Keratinocyte (primary cell): ENCODE measurements at regions not wholly inside any gene's neighbourhood (a gene's known extent, or its start where the extent isn't known, plus 50 kb on each side); places are given as distances from the start of the nearest gene placed in this dataset.

Experiments used
- DNase-seq: peaks from one replicate; pipeline ENCODE4 v3.0.0-alpha.2; 2011; ENCODE audit warnings: low read depth, missing footprints, low spot score
- FAIRE-seq: peaks from 2 replicates; lab custom pipeline; 2011; peaks lifted over from hg19 to GRCh38; lab: Jason Lieb, UNC
- H2AFZ ChIP-seq: 2 replicates; pipeline ENCODE4 v1.6.0; 2012; ENCODE audit warnings: low read length, control low read depth, inconsistent platforms; ENCODE audit not compliant: control insufficient read depth
- H3K27ac ChIP-seq: 2 replicates; pipeline ENCODE4 v1.5.1; 2011; ENCODE audit warnings: low read length; ENCODE audit not compliant: control insufficient read depth, insufficient read depth
- H3K27me3 ChIP-seq: 3 replicates; pipeline ENCODE4 v1.6.0; 2011; ENCODE audit warnings: low read length; ENCODE audit not compliant: control insufficient read depth, insufficient read depth; ENCODE audit errors: extremely low read depth
- H3K36me3 ChIP-seq, 2 experiments: 2 replicates in 1 of 2; 3 replicates in 1 of 2; pipeline ENCODE4 v1.5.1; 2011; ENCODE audit warnings: low read length in 2 of 2, mild to moderate bottlenecking in 1 of 2; ENCODE audit not compliant: control insufficient read depth in 2 of 2, insufficient read depth in 2 of 2; ENCODE audit errors: extremely low read depth in 1 of 2
- H3K4me1 ChIP-seq: 3 replicates; pipeline ENCODE4 v1.5.1; 2011; ENCODE audit warnings: low read length; ENCODE audit not compliant: control insufficient read depth, insufficient read depth; ENCODE audit errors: extremely low read depth
- H3K4me2 ChIP-seq: 3 replicates; pipeline ENCODE4 v1.6.0; 2011; ENCODE audit warnings: low read depth, low read length; ENCODE audit not compliant: control insufficient read depth, insufficient read depth; ENCODE audit errors: extremely low read depth
- H3K4me3 ChIP-seq, 3 experiments: fragments of 200-600 bp in 1 of 3; sonication (generic) in 1 of 3; 2 replicates in 2 of 3; 3 replicates in 1 of 3; pipeline ENCODE4 v1.5.1; 2011 to 2016; ENCODE audit warnings: low read length in 3 of 3, mild to moderate bottlenecking in 3 of 3, control low read depth in 2 of 3, inconsistent platforms in 1 of 3, low read depth in 1 of 3, mixed read lengths in 1 of 3, mixed run types in 1 of 3, moderate library complexity in 1 of 3; ENCODE audit not compliant: control insufficient read depth in 2 of 3, insufficient read depth in 2 of 3; ENCODE audit errors: extremely low read depth in 1 of 3
- H3K79me2 ChIP-seq: 2 replicates; pipeline ENCODE4 v1.6.0; 2012; ENCODE audit warnings: low read length; ENCODE audit not compliant: control insufficient read depth, insufficient read depth
- H3K9ac ChIP-seq: 3 replicates; pipeline ENCODE4 v1.6.0; 2011; ENCODE audit warnings: low read length; ENCODE audit not compliant: control insufficient read depth, insufficient read depth; ENCODE audit errors: extremely low read depth
- H3K9me1 ChIP-seq: 3 replicates; pipeline ENCODE4 v1.6.0; 2011; ENCODE audit warnings: low read length; ENCODE audit not compliant: control insufficient read depth, insufficient read depth; ENCODE audit errors: extremely low read depth
- H3K9me3 ChIP-seq: 2 replicates; pipeline ENCODE4 v1.5.1; 2012; ENCODE audit warnings: low read depth, low read length; ENCODE audit not compliant: control insufficient read depth
- H4K20me1 ChIP-seq: 3 replicates; pipeline ENCODE4 v1.6.0; 2011; ENCODE audit warnings: low read length; ENCODE audit not compliant: control insufficient read depth, insufficient read depth; ENCODE audit errors: extremely low read depth
- EZH2 ChIP-seq: IDR thresholded peaks from one replicate; pipeline ENCODE4 v1.6.1; 2012; ENCODE audit warnings: inconsistent platforms, mild to moderate bottlenecking, low read length, moderate library complexity
- dilution Hi-C: fragments of 300-500 bp; cut with MboI; formaldehyde crosslinking; loops from one replicate; pipeline ENCODE4 v1.7.0; 2020; ENCODE audit warnings: low sequenced_read_pairs; ENCODE audit not compliant: extremely low pct_ligation_motif_present
- TF ChIP-seq, protein P1 (sequence below), 3 experiments: IDR thresholded peaks in 1 of 3; conservative IDR thresholded peaks in 1 of 3; optimal IDR thresholded peaks in 1 of 3; 2 replicates in 2 of 3; 3 replicates in 1 of 3; pipeline versions ENCODE3 to v1.5.1; 2011; ENCODE audit warnings: low read length in 3 of 3, mild to moderate bottlenecking in 3 of 3, moderate library complexity in 2 of 3, control low read depth in 1 of 3, inconsistent platforms in 1 of 3; ENCODE audit not compliant: insufficient read depth in 2 of 3; ENCODE audit errors: extremely low read depth in 1 of 3

DNA sequence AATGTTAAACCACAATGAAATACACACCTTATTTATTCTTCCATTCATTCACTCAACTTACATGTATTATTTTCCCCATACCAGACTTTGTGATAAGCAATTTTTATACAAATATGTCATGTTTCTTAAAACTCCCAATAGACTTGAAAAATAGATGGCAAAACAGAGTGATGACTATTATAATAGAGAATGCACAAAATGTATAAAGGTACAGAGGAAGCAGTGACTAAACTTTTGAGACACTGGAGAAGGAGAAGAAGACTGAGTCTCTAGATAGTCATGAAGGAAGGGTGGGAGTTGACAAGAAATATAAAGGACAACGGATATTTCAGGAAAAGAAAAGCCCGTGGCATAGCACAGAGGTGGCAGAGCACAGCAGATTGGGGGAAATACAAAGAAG lies 198.1 kb upstream of the SLC39A10 start:
- no peak overlapping the region for H3K9ac ChIP-seq
- H3K9me1 ChIP-seq = no peaks in the 10 kb centered on the region
- DNase-seq (no peak), FAIRE-seq (no peak)
- H4K20me1 ChIP-seq = no peaks in the 10 kb centered on the region
- H3K36me3 ChIP-seq = no peaks in the 10 kb centered on the region
- no peaks in the 10 kb centered on the region for H3K79me2 ChIP-seq
- no peak overlapping the region for H3K4me2 ChIP-seq
- TF ChIP-seq, protein P1, sequence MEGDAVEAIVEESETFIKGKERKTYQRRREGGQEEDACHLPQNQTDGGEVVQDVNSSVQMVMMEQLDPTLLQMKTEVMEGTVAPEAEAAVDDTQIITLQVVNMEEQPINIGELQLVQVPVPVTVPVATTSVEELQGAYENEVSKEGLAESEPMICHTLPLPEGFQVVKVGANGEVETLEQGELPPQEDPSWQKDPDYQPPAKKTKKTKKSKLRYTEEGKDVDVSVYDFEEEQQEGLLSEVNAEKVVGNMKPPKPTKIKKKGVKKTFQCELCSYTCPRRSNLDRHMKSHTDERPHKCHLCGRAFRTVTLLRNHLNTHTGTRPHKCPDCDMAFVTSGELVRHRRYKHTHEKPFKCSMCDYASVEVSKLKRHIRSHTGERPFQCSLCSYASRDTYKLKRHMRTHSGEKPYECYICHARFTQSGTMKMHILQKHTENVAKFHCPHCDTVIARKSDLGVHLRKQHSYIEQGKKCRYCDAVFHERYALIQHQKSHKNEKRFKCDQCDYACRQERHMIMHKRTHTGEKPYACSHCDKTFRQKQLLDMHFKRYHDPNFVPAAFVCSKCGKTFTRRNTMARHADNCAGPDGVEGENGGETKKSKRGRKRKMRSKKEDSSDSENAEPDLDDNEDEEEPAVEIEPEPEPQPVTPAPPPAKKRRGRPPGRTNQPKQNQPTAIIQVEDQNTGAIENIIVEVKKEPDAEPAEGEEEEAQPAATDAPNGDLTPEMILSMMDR (optimal IDR thresholded peaks at IDR 0.05 in 1 of 3, IDR thresholded peaks at IDR 0.05 in 1 of 3, conservative IDR thresholded peaks at IDR 0.05 in 1 of 3; ENCODE audit: extremely low read depth in 1 of 3, insufficient read depth in 2 of 3, low read length in 3 of 3) = no peak
- no peak for TF ChIP-seq EZH2
- H3K27ac ChIP-seq = no peak overlapping the region
- H3K4me1 ChIP-seq = no peaks in the 10 kb centered on the region
- no peaks in the 10 kb centered on the region for H3K27me3 ChIP-seq
- no peak overlapping the region for H3K4me3 ChIP-seq
- no peaks in the 10 kb centered on the region for H3K9me3 ChIP-seq
- dilution Hi-C loops = no loop called here
- no peak overlapping the region for H2AFZ ChIP-seq

DNA sequence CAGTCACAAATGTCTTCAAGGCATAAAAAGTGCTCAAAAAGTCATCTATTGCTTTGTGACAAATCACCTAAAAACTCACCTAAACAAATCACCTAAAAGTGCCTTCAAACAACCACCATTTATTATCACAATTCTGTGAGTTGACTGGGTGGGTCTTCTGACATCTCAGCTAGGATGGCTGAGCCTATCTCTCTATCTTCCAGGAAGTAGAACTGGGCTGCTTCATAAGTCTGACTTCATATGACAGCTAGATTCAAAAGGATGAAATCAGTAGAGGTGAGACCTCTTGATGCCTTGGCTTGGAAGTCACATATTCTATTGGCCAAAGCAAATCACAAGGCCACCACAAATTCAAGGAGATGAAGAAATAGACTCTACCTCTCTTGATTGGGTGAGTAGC lies 199.2 kb upstream of the SLC39A10 start:
- FAIRE-seq (no peak), DNase-seq (no peak)
- dilution Hi-C loops = no loop called here
- Histone ChIP-seq H3K27me3 (no peaks in the 10 kb centered on the region), H4K20me1 (no peaks in the 10 kb centered on the region), H3K4me3 (no peak overlapping the region), H3K27ac (no peak overlapping the region), H3K36me3 (no peaks in the 10 kb centered on the region), H3K9ac (no peak overlapping the region), H3K9me1 (no peaks in the 10 kb centered on the region), H2AFZ (no peak overlapping the region), H3K4me1 (no peaks in the 10 kb centered on the region), H3K9me3 (no peaks in the 10 kb centered on the region), H3K4me2 (no peak overlapping the region), H3K79me2 (no peaks in the 10 kb centered on the region)
- TF ChIP-seq, protein P1 (optimal IDR thresholded peaks at IDR 0.05 in 1 of 3, IDR thresholded peaks at IDR 0.05 in 1 of 3, conservative IDR thresholded peaks at IDR 0.05 in 1 of 3; ENCODE audit: extremely low read depth in 1 of 3, insufficient read depth in 2 of 3, low read length in 3 of 3) = no peak
- no peak for TF ChIP-seq EZH2
